GM12878 (cell line): ENCODE measurements at regions not wholly inside any gene's neighbourhood (a gene's known extent, or its start where the extent isn't known, plus 50 kb on each side); places are given as distances from the start of the nearest gene placed in this dataset.

ENCODE experiments used
- ATAC-seq: fragments of 200-7000 bp; cut with Tn5 transposase; 3 replicates; pipeline ENCODE4 v1.9.1; 2020; ENCODE audit warnings: mild to moderate bottlenecking, moderate library complexity
- BruUV-seq: library from RNA; stranded (reverse); fragments of 400-500 nt; replicated peaks from 2 replicates; lab custom pipeline; 2021; lab: Mats Ljungman, UMichigan
- CTCF ChIA-PET: fragments of 300-600 bp; sonication (Branson Sonifier 250); formaldehyde crosslinking; extraction: SDS; loops from one replicate; lab custom pipeline; 2021; ENCODE audit warnings: inconsistent platforms; lab: Yijun Ruan, JAX
- POLR2A ChIA-PET: fragments of 350-600 bp; formaldehyde crosslinking; extraction: SDS; loops from one replicate; lab custom pipeline; 2021; ENCODE audit warnings: inconsistent platforms; lab: Charles Lee
- RAD21 ChIA-PET: fragments of 300-600 bp; sonication (Branson Sonifier 250); formaldehyde crosslinking; loops from one replicate; lab custom pipeline; 2023; ENCODE audit warnings: antibody characterized with exemption; ENCODE audit not compliant: unreplicated experiment; lab: Charles Lee
- SMC1A ChIA-PET: fragments of 300-600 bp; sonication (Branson Sonifier 250); formaldehyde crosslinking; loops from one replicate; lab custom pipeline; 2023; ENCODE audit not compliant: unreplicated experiment, uncharacterized antibody; lab: Charles Lee
- DNase-seq: peaks from one replicate; pipeline ENCODE4 v3.0.0-alpha.2; 2011; ENCODE audit warnings: low read depth, low spot score
- FAIRE-seq: peaks from 3 replicates; lab custom pipeline; 2011; peaks lifted over from hg19 to GRCh38; lab: Jason Lieb, UNC
- H2AFZ ChIP-seq: 2 replicates; pipeline ENCODE4 v1.6.0; 2011; ENCODE audit warnings: low read depth, low read length, control low read depth; ENCODE audit not compliant: control insufficient read depth
- H3K27ac ChIP-seq: 2 replicates; pipeline ENCODE4 v1.5.1; 2011; ENCODE audit warnings: control low read depth; ENCODE audit not compliant: control insufficient read depth, insufficient read depth
- H3K27me3 ChIP-seq, 2 experiments: replicated peaks in 1 of 2; 2 replicates each; pipeline versions ENCODE4 v1.6.0 to v1.6.1; 2011; ENCODE audit warnings: low read length in 1 of 2; ENCODE audit not compliant: control insufficient read depth in 2 of 2, insufficient read depth in 2 of 2
- H3K36me3 ChIP-seq, 2 experiments: 2 replicates each; pipeline ENCODE4 v1.5.1; 2011; ENCODE audit warnings: low read length in 1 of 2; ENCODE audit not compliant: control insufficient read depth in 2 of 2, insufficient read depth in 2 of 2
- H3K4me1 ChIP-seq: 2 replicates; pipeline ENCODE4 v1.6.1; 2011; ENCODE audit warnings: mild to moderate bottlenecking, low read length, moderate library complexity, mixed read lengths; ENCODE audit not compliant: control insufficient read depth, insufficient read depth
- H3K4me2 ChIP-seq: 2 replicates; pipeline ENCODE4 v1.6.0; 2011; ENCODE audit warnings: control low read depth; ENCODE audit not compliant: control insufficient read depth, insufficient read depth
- H3K4me3 ChIP-seq: fragments of 200-600 bp; sonication (generic); 2 replicates; pipeline ENCODE4 v1.5.1; 2016
- H3K79me2 ChIP-seq: 2 replicates; pipeline ENCODE4 v1.6.0; 2011; ENCODE audit warnings: low read length; ENCODE audit not compliant: control insufficient read depth, insufficient read depth
- H3K9ac ChIP-seq: 2 replicates; pipeline ENCODE4 v1.8.0; 2011; ENCODE audit warnings: low read length, control low read depth, mixed read lengths; ENCODE audit not compliant: control insufficient read depth, insufficient read depth
- H3K9me3 ChIP-seq: replicated peaks from 3 replicates; pipeline ENCODE4 v1.5.1; 2011; ENCODE audit warnings: mild to moderate bottlenecking, low read length; ENCODE audit not compliant: control insufficient read depth, insufficient read depth
- H4K20me1 ChIP-seq: 2 replicates; pipeline ENCODE4 v1.6.0; 2011; ENCODE audit not compliant: control insufficient read depth, insufficient read depth
- ASH2L ChIP-seq: fragments of 300-600, 200-600 bp; sonication (generic); IDR thresholded peaks from 2 replicates; pipeline ENCODE4 v1.6.1; 2017; ENCODE audit warnings: low read depth, mild to moderate bottlenecking, borderline replicate concordance
- BACH1 ChIP-seq: fragments of 450-650 bp; IDR thresholded peaks from 2 replicates; pipeline ENCODE4 v1.6.1; 2017; ENCODE audit warnings: mild to moderate bottlenecking, borderline replicate concordance
- CEBPB ChIP-seq, 2 experiments: fragments of 150-350 bp in 1 of 2; IDR thresholded peaks; 2 replicates each; pipeline ENCODE4 v1.6.1; 2012 to 2014; ENCODE audit warnings: low read depth in 2 of 2, low read length in 2 of 2, borderline replicate concordance in 1 of 2, inconsistent platforms in 1 of 2
- FOXK2 ChIP-seq: fragments of 450-650 bp; IDR thresholded peaks from 2 replicates; pipeline ENCODE4 v1.6.1; 2017; ENCODE audit warnings: mild to moderate bottlenecking, moderate library complexity
- FOXM1 ChIP-seq: IDR thresholded peaks from 2 replicates; pipeline ENCODE4 v1.6.1; 2012; ENCODE audit warnings: low read depth, mild to moderate bottlenecking, inconsistent platforms, low read length, moderate library complexity
- MXI1 ChIP-seq: fragments of 150-350 bp; IDR thresholded peaks from 2 replicates; pipeline ENCODE4 v1.6.1; 2011; ENCODE audit warnings: low read depth, mild to moderate bottlenecking, inconsistent platforms, low read length, improper control_type of control experiment
- MYB ChIP-seq: fragments of 150-350 bp; IDR thresholded peaks from 2 replicates; pipeline ENCODE4 v1.6.1; 2014; ENCODE audit warnings: mild to moderate bottlenecking, low read depth, low read length, borderline replicate concordance
- NRF1 ChIP-seq: conservative IDR thresholded peaks from 2 replicates; pipeline ENCODE4 v1.6.1; 2011; ENCODE audit warnings: mild to moderate bottlenecking, low read depth, low read length, improper control_type of control experiment
- POU2F2 ChIP-seq: IDR thresholded peaks from 3 replicates; pipeline ENCODE4 v1.6.1; 2011; ENCODE audit warnings: low read depth, mild to moderate bottlenecking, low read length, borderline replicate concordance
- SIN3A ChIP-seq: IDR thresholded peaks from 2 replicates; pipeline ENCODE4 v1.6.1; 2012; ENCODE audit warnings: low read depth, low read length, improper control_type of control experiment
- SMAD5 ChIP-seq: IDR thresholded peaks from 2 replicates; pipeline ENCODE4 v1.6.1; 2016; ENCODE audit warnings: antibody characterized with exemption, low read depth
- SUZ12 ChIP-seq: fragments of 200-600 bp; sonication (generic); IDR thresholded peaks from one replicate; pipeline ENCODE4 v1.6.1; 2018; ENCODE audit warnings: antibody characterized with exemption, mild to moderate bottlenecking; ENCODE audit not compliant: unreplicated experiment
- TARDBP ChIP-seq: IDR thresholded peaks from 2 replicates; pipeline ENCODE4 v1.6.1; 2016; ENCODE audit warnings: borderline replicate concordance
- ZNF274 ChIP-seq: IDR thresholded peaks from one replicate; pipeline ENCODE4 v1.8.0; 2011; ENCODE audit not compliant: insufficient read length, insufficient read depth
- ZNF384 ChIP-seq: IDR thresholded peaks from 2 replicates; pipeline ENCODE4 v1.6.1; 2012; ENCODE audit warnings: low read depth, mild to moderate bottlenecking, low read length, improper control_type of control experiment, borderline replicate concordance
- whole genome bisulfite sequencing: methylation state at CpG from one replicate; pipeline ENCODE4 v1.1.6; 2016; ENCODE audit warnings: low lambda C conversion rate; ENCODE audit not compliant: insufficient replicate concordance, insufficient coverage; ENCODE audit errors: missing lambda C conversion rate; 5-methylcytosine and 5-hydroxymethylcytosine counted together
- in situ Hi-C: fragments of 300-500 bp; cut with MboI; formaldehyde crosslinking; loops from 9 replicates; pipeline ENCODE4 v1.14.3; 2018; ENCODE audit warnings: mixed read lengths
- intact Hi-C: fragments of 100-400 bp; cut with micrococcal nuclease; formaldehyde crosslinking; loops from one replicate; pipeline ENCODE4 v1.14.2; 2022; ENCODE audit not compliant: unreplicated experiment
- TF ChIP-seq, protein P1 (sequence below): fragments of 450-650 bp; IDR thresholded peaks from 2 replicates; pipeline ENCODE4 v1.6.1; 2018; ENCODE audit warnings: borderline replicate concordance, mild to moderate bottlenecking; ENCODE audit not compliant: partially characterized antibody
- TF ChIP-seq, protein P2 (sequence below): fragments of 450-650 bp; IDR thresholded peaks from 2 replicates; pipeline ENCODE4 v1.6.1; 2017; ENCODE audit warnings: mild to moderate bottlenecking
- TF ChIP-seq, protein P3 (sequence below): fragments of 450-650 bp; IDR thresholded peaks from 2 replicates; pipeline ENCODE4 v1.6.1; 2014; ENCODE audit warnings: mild to moderate bottlenecking

DNA sequence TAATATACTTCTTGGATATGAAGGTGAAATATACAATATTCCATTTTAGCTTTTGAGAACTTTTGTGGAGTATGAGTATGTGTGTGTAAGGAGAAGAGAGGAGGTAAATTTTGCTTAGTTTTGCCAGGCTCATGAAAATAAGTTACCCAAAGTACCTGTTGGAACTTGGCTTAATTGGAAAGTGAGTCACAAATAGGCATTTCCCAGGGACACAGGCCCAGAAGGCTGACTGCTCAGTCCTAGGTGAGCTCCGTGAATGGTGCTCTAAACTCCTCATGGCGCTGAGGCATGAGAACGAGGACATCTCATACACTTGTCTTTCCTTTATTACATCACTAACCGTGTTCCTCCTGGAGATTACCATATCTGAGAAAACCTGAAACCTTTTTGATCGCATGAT is 148.5 kb upstream of the RAB12 start (continued):
- TF ChIP-seq BACH1, result no peak
- TF ChIP-seq CEBPB (IDR thresholded peaks at IDR 0.05; ENCODE audit: borderline replicate concordance in 1 of 2, low read depth in 2 of 2, low read length in 2 of 2), result no peak
- no peak for TF ChIP-seq ASH2L
- TF ChIP-seq SIN3A, result no peak
- no peak for TF ChIP-seq MYB

DNA sequence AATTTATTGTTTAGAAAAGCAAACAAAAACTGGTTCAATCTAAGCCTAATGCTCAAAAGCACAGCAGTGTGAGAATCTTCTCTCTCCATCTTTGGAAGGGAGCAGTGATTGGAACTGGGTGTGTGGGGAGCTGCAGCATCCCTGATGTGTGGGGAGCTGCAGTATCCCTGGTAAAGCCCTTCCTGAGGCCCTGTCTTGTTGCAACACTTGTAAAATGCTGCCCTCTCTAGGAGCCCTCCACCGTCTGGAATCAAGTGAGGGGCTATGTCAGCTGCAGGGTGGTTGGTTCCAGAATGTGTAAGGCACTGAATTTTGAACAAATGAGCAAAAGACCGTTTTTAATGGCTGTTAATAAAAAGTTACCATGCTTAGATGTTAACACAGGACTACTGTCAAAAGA is 147.7 kb upstream of the RAB12 start:
- in situ Hi-C loops, result no loop called here
- Histone ChIP-seq H3K4me3 (no peak overlapping the region), H3K27me3 (peaks cover 0 to under 1% of the 10 kb centered on the region in 2 experiments; a peak in 1 of 4 replicates), H3K4me1 (no peaks in the 10 kb centered on the region), H3K36me3 (no peaks in the 10 kb centered on the region), H3K27ac (no peak overlapping the region), H3K4me2 (no peak overlapping the region)
- TF ChIP-seq SUZ12 (no peak), NRF1 (no peak), FOXM1 (no peak), TARDBP (no peak), FOXK2 (no peak), CEBPB (IDR thresholded peaks at IDR 0.05; ENCODE audit: borderline replicate concordance in 1 of 2, low read depth in 2 of 2, low read length in 2 of 2) (no peak), ZNF274 (no peak), SMAD5 (no peak), ZNF384 (no peak), POU2F2 (no peak), SIN3A (no peak), MXI1 (no peak)
- TF ChIP-seq, protein P1, sequence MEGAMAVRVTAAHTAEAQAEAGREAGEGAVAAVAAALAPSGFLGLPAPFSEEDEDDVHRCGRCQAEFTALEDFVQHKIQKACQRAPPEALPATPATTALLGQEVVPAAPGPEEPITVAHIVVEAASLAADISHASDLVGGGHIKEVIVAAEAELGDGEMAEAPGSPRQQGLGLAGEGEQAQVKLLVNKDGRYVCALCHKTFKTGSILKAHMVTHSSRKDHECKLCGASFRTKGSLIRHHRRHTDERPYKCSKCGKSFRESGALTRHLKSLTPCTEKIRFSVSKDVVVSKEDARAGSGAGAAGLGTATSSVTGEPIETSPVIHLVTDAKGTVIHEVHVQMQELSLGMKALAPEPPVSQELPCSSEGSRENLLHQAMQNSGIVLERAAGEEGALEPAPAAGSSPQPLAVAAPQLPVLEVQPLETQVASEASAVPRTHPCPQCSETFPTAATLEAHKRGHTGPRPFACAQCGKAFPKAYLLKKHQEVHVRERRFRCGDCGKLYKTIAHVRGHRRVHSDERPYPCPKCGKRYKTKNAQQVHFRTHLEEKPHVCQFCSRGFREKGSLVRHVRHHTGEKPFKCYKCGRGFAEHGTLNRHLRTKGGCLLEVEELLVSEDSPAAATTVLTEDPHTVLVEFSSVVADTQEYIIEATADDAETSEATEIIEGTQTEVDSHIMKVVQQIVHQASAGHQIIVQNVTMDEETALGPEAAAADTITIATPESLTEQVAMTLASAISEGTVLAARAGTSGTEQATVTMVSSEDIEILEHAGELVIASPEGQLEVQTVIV, result no peak
- TF ChIP-seq, protein P2, sequence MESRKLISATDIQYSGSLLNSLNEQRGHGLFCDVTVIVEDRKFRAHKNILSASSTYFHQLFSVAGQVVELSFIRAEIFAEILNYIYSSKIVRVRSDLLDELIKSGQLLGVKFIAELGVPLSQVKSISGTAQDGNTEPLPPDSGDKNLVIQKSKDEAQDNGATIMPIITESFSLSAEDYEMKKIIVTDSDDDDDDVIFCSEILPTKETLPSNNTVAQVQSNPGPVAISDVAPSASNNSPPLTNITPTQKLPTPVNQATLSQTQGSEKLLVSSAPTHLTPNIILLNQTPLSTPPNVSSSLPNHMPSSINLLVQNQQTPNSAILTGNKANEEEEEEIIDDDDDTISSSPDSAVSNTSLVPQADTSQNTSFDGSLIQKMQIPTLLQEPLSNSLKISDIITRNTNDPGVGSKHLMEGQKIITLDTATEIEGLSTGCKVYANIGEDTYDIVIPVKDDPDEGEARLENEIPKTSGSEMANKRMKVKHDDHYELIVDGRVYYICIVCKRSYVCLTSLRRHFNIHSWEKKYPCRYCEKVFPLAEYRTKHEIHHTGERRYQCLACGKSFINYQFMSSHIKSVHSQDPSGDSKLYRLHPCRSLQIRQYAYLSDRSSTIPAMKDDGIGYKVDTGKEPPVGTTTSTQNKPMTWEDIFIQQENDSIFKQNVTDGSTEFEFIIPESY, result no peak
- TF ChIP-seq, protein P3, sequence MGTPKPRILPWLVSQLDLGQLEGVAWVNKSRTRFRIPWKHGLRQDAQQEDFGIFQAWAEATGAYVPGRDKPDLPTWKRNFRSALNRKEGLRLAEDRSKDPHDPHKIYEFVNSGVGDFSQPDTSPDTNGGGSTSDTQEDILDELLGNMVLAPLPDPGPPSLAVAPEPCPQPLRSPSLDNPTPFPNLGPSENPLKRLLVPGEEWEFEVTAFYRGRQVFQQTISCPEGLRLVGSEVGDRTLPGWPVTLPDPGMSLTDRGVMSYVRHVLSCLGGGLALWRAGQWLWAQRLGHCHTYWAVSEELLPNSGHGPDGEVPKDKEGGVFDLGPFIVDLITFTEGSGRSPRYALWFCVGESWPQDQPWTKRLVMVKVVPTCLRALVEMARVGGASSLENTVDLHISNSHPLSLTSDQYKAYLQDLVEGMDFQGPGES, result no peak
- TF ChIP-seq, all 136 proteins: peak for 0
- H3K79me2 ChIP-seq, result no peaks in the 10 kb centered on the region
- CTCF ChIA-PET, result interaction anchor here (1.6 kb wide), 1 partner anchor 18 kb away, joined by 4 read pairs; no protein-coding TSS in a partner anchor
- RAD21 ChIA-PET, result no interaction called here
- no peak for FAIRE-seq
- 6% methylated on average over 2 of the region's 2 CpGs for WGBS
- no peak overlapping the region for H2AFZ ChIP-seq
- no peaks in the 10 kb centered on the region for H4K20me1 ChIP-seq
- SMC1A ChIA-PET, result no interaction called here
- BruUV-seq, result no TSS peak
- no peaks in the 10 kb centered on the region for H3K9me3 ChIP-seq
- DNase-seq, result no peak
- intact Hi-C loops, result no loop called here
- POLR2A ChIA-PET, result no interaction called here
- ATAC-seq, result no peak
- H3K9ac ChIP-seq, result no peak overlapping the region
